Nephron (organoid): ENCODE measurements at regions not wholly inside any gene's neighbourhood (a gene's known extent, or its start where the extent isn't known, plus 50 kb on each side); places are given as distances from the start of the nearest gene placed in this dataset.

Experiments
- H3K27ac Mint-ChIP-seq, 3 experiments: 2 replicates each; pipeline ENCODE4 v1.8.0; 2020; ENCODE audit warnings: mixed read lengths in 3 of 3, mild to moderate bottlenecking in 2 of 3, moderate library complexity in 1 of 3
- H3K27me3 Mint-ChIP-seq: 2 replicates; pipeline ENCODE4 v1.8.0; 2021; ENCODE audit warnings: low read depth, mild to moderate bottlenecking, moderate library complexity, mixed read lengths
- H3K36me3 Mint-ChIP-seq: 2 replicates; pipeline ENCODE4 v1.8.0; 2020; ENCODE audit warnings: low read depth, mixed read lengths
- H3K4me1 Mint-ChIP-seq: 2 replicates; pipeline ENCODE4 v1.8.0; 2020; ENCODE audit warnings: mixed read lengths
- H3K4me3 Mint-ChIP-seq, 3 experiments: 2 replicates each; pipeline ENCODE4 v1.8.0; 2020; ENCODE audit warnings: mild to moderate bottlenecking in 3 of 3, mixed read lengths in 3 of 3, moderate library complexity in 2 of 3
- H3K9me3 Mint-ChIP-seq: 2 replicates; pipeline ENCODE4 v1.8.0; 2020; ENCODE audit warnings: mixed read lengths
- CTCF ChIP-seq, 3 experiments: fragments of 200-600 bp; sonication (generic); IDR thresholded peaks; one replicate each; pipeline ENCODE4 v1.5.0; 2021; ENCODE audit warnings: antibody characterized with exemption in 3 of 3; ENCODE audit not compliant: unreplicated experiment in 3 of 3

GRCh38 chr12:113689047-113689610 is 217.5 kb upstream of the LHX5 start:
- no peak for TF ChIP-seq CTCF (IDR thresholded peaks at IDR 0.05; ENCODE audit: unreplicated experiment in 3 of 3)
- H3K4me1 Mint-ChIP-seq: no peaks in the 10 kb centered on the region
- H3K27me3 Mint-ChIP-seq: peaks cover 31% of the 10 kb centered on the region
- no peak overlapping the region for H3K4me3 Mint-ChIP-seq
- no peaks in the 10 kb centered on the region for H3K9me3 Mint-ChIP-seq
- no peaks in the 10 kb centered on the region for H3K36me3 Mint-ChIP-seq
- no peak overlapping the region for H3K27ac Mint-ChIP-seq

GRCh38 chr12:113688313-113688712 is 216.6 kb upstream of the LHX5 start:
- no peak for TF ChIP-seq CTCF (IDR thresholded peaks at IDR 0.05; ENCODE audit: unreplicated experiment in 3 of 3)
- Mint-ChIP-seq H3K36me3 (no peaks in the 10 kb centered on the region), H3K27me3 (peaks cover 31% of the 10 kb centered on the region), H3K4me3 (no peak overlapping the region), H3K9me3 (no peaks in the 10 kb centered on the region), H3K4me1 (no peaks in the 10 kb centered on the region), H3K27ac (no peak overlapping the region)

GRCh38 chr12:113684908-113685782 is 213.5 kb upstream of the LHX5 start:
- Mint-ChIP-seq H3K9me3 (no peaks in the 10 kb centered on the region), H3K36me3 (no peaks in the 10 kb centered on the region), H3K27me3 (peaks cover 31% of the 10 kb centered on the region), H3K4me1 (no peaks in the 10 kb centered on the region), H3K4me3 (no peak overlapping the region), H3K27ac (no peak overlapping the region)
- no peak for TF ChIP-seq CTCF (IDR thresholded peaks at IDR 0.05; ENCODE audit: unreplicated experiment in 3 of 3)

- Mint-ChIP-seq H3K4me3 (no peak overlapping the region), H3K27me3 (peaks cover 29% of the 10 kb centered on the region), H3K4me1 (no peaks in the 10 kb centered on the region), H3K36me3 (no peaks in the 10 kb centered on the region), H3K27ac (no peak overlapping the region), H3K9me3 (no peaks in the 10 kb centered on the region)
- no peak for TF ChIP-seq CTCF (IDR thresholded peaks at IDR 0.05; ENCODE audit: unreplicated experiment in 3 of 3)
Observed at GRCh38 chr12:113684053-113684907, 212.6 kb upstream of the LHX5 start.

GRCh38 chr12:113683574-113683973 is 211.9 kb upstream of the LHX5 start:
- no peak overlapping the region for H3K27ac Mint-ChIP-seq

More at GRCh38 chr12:113683574-113683973, 211.9 kb upstream of the LHX5 start:
- Mint-ChIP-seq H3K4me1 (no peaks in the 10 kb centered on the region), H3K36me3 (no peaks in the 10 kb centered on the region), H3K4me3 (no peak overlapping the region), H3K27me3 (peaks cover 34% of the 10 kb centered on the region), H3K9me3 (no peaks in the 10 kb centered on the region)
- TF ChIP-seq CTCF (IDR thresholded peaks at IDR 0.05; ENCODE audit: unreplicated experiment in 3 of 3): no peak
